ENCODE measurements at regions not wholly inside any gene's neighbourhood (a gene's known extent, or its start where the extent isn't known, plus 50 kb on each side); places are given as distances from the start of the nearest gene placed in this dataset.

- TF ChIP-seq CTCF (IDR thresholded peaks at IDR 0.05) (no peak), POLR2A (IDR thresholded peaks at IDR 0.05) (no peak), POLR2AphosphoS5 (IDR thresholded peaks at IDR 0.05) (no peak)
Measured at GRCh38 chr7:39827571-39827970, 122.5 kb upstream of the CDK13 start.

All from stomach (tissue), 4 donors.